ENCODE measurements at regions not wholly inside any gene's neighbourhood (a gene's known extent, or its start where the extent isn't known, plus 50 kb on each side); places are given as distances from the start of the nearest gene placed in this dataset.

DNA sequence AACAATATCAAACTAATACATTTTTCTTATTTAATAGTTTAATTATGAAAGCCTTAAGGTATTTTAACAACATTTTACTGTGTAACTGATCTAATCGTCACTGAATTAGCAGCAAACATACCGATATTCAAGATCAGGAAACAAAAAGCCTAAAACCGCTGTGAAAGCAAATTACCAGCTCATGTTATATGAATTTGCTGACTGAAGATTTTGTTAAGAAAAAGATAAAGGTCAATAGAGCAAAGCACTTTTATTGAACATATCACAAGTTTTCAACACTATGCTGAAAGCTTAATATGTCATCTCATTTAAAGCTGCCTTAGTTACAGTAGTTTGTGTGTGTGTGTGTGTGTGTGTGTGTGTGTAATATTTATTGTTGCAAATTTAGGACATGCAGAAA, 1634.9 kb upstream of the NUDT12 start:
- H3K9me3 Mint-ChIP-seq (ENCODE audit: low read depth, unreplicated experiment): no peaks in the 10 kb centered on the region
- DNase-seq: no peak
- intact Hi-C loops (cut with micrococcal nuclease; ENCODE audit: unreplicated experiment): no loop called here
- H3K27ac Mint-ChIP-seq (ENCODE audit: unreplicated experiment): no peak overlapping the region
- no peaks in the 10 kb centered on the region for H3K4me1 Mint-ChIP-seq (ENCODE audit: low read depth, unreplicated experiment)
- no peaks in the 10 kb centered on the region for H3K27me3 Mint-ChIP-seq (ENCODE audit: unreplicated experiment)
- no peak overlapping the region for H3K4me3 Mint-ChIP-seq (ENCODE audit: low read depth, unreplicated experiment)
- no TSS peak for BruUV-seq (replicated peaks)
- CTCF ChIA-PET: no interaction called here
- TF ChIP-seq, protein P1, sequence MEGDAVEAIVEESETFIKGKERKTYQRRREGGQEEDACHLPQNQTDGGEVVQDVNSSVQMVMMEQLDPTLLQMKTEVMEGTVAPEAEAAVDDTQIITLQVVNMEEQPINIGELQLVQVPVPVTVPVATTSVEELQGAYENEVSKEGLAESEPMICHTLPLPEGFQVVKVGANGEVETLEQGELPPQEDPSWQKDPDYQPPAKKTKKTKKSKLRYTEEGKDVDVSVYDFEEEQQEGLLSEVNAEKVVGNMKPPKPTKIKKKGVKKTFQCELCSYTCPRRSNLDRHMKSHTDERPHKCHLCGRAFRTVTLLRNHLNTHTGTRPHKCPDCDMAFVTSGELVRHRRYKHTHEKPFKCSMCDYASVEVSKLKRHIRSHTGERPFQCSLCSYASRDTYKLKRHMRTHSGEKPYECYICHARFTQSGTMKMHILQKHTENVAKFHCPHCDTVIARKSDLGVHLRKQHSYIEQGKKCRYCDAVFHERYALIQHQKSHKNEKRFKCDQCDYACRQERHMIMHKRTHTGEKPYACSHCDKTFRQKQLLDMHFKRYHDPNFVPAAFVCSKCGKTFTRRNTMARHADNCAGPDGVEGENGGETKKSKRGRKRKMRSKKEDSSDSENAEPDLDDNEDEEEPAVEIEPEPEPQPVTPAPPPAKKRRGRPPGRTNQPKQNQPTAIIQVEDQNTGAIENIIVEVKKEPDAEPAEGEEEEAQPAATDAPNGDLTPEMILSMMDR (IDR thresholded peaks at IDR 0.05; ENCODE audit: unreplicated experiment): no peak
- H3K36me3 Mint-ChIP-seq (ENCODE audit: insufficient read depth, unreplicated experiment): no peaks in the 10 kb centered on the region

DNA sequence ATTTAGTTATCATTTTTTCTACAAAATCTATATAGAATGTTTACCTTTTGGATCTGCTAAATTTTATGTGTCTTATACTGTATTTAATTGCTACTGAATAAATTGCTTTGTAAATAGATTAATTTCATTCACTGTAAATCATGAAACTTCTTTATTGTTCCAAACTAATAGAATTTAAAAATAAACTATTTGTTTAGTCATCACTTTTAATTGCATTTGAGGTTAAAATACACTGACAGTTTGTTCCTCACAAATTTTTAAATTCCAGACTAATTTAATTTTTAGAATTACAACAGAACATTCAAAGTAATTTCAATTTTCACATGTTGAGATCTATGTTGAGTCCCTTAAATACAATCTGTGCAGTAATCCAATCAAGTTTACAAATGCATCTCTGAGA, 1633.2 kb upstream of the NUDT12 start:
- DNase-seq: no peak
- TF ChIP-seq, protein P1 (IDR thresholded peaks at IDR 0.05; ENCODE audit: unreplicated experiment): no peak
- Mint-ChIP-seq H3K4me3 (ENCODE audit: low read depth, unreplicated experiment) (no peak overlapping the region), H3K27ac (ENCODE audit: unreplicated experiment) (no peak overlapping the region), H3K9me3 (ENCODE audit: low read depth, unreplicated experiment) (no peaks in the 10 kb centered on the region), H3K27me3 (ENCODE audit: unreplicated experiment) (no peaks in the 10 kb centered on the region), H3K4me1 (ENCODE audit: low read depth, unreplicated experiment) (no peaks in the 10 kb centered on the region), H3K36me3 (ENCODE audit: insufficient read depth, unreplicated experiment) (no peaks in the 10 kb centered on the region)
- intact Hi-C loops (cut with micrococcal nuclease; ENCODE audit: unreplicated experiment): no loop called here
- CTCF ChIA-PET: no interaction called here
- BruUV-seq (replicated peaks): no TSS peak

DNA sequence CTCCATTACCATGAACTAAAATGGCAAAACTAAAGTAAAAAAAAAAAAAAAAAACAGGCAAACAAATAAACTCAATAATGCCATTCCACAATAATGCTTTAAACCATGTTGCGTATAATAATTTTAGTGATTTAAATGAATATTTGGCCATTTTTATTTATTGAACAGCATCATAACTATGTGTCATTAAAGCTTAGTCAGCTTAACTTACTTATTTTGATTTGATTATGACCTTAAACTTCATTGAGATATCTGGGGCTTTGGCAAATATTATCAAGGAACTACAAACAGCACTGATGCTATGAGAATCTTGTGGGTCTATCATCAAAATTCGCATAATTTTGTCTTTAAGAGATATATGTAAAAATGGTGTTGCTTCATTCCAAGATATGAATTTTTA, 1610.3 kb upstream of the NUDT12 start:
- no peak overlapping the region for H3K27ac Mint-ChIP-seq (ENCODE audit: unreplicated experiment)

DNA sequence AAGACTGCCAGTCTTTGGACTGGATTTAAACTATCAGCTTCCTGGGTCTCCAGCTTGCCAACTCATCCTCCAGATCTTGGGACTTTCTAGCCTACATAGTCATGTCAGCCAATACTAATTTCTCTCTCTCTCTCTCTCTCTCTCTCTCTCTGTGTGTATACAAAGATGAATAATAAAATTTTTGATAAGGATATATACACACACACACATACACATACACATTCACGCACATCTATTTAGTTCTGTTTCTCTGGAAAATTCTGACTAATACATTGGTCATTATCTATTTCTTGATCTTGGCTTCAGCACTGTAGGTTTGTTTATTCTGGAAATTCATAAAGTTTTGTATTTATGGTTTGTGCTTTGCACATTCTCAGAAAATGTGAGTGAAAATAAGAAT, 1606.2 kb upstream of the NUDT12 start:
- Mint-ChIP-seq H3K4me1 (ENCODE audit: low read depth, unreplicated experiment) (no peaks in the 10 kb centered on the region), H3K9me3 (ENCODE audit: low read depth, unreplicated experiment) (peaks cover 2% of the 10 kb centered on the region), H3K27me3 (ENCODE audit: unreplicated experiment) (no peaks in the 10 kb centered on the region), H3K4me3 (ENCODE audit: low read depth, unreplicated experiment) (no peak overlapping the region), H3K27ac (ENCODE audit: unreplicated experiment) (no peak overlapping the region), H3K36me3 (ENCODE audit: insufficient read depth, unreplicated experiment) (no peaks in the 10 kb centered on the region)
- CTCF ChIA-PET: interaction anchor here (0.7 kb wide), 1 partner anchor 1207 kb away, joined by 3 read pairs; no protein-coding TSS in a partner anchor
- DNase-seq: no peak
- intact Hi-C loops (cut with micrococcal nuclease; ENCODE audit: unreplicated experiment): no loop called here
- no TSS peak for BruUV-seq (replicated peaks)
- TF ChIP-seq, protein P1 (IDR thresholded peaks at IDR 0.05; ENCODE audit: unreplicated experiment): no peak

More for the DNA sequence above, 1610.3 kb upstream of the NUDT12 start:
- Mint-ChIP-seq H3K36me3 (ENCODE audit: insufficient read depth, unreplicated experiment) (no peaks in the 10 kb centered on the region), H3K9me3 (ENCODE audit: low read depth, unreplicated experiment) (no peaks in the 10 kb centered on the region), H3K4me1 (ENCODE audit: low read depth, unreplicated experiment) (no peaks in the 10 kb centered on the region), H3K27me3 (ENCODE audit: unreplicated experiment) (no peaks in the 10 kb centered on the region), H3K4me3 (ENCODE audit: low read depth, unreplicated experiment) (no peak overlapping the region)
- intact Hi-C loops (cut with micrococcal nuclease; ENCODE audit: unreplicated experiment): no loop called here
- TF ChIP-seq, protein P1 (IDR thresholded peaks at IDR 0.05; ENCODE audit: unreplicated experiment): no peak
- BruUV-seq (replicated peaks): no TSS peak
- no peak for DNase-seq
- CTCF ChIA-PET: interaction anchor here (0.7 kb wide), 1 partner anchor 1208 kb away, joined by 4 read pairs; no protein-coding TSS in a partner anchor

Data from Calu3 (cell line).